DND-41 (cell line): ENCODE measurements at regions not wholly inside any gene's neighbourhood (a gene's known extent, or its start where the extent isn't known, plus 50 kb on each side); places are given as distances from the start of the nearest gene placed in this dataset.

Source experiments
- ATAC-seq: fragments of 200-7000 bp; cut with Tn5 transposase; 3 replicates; pipeline ENCODE4 v1.9.1; 2021; ENCODE audit warnings: low read depth; ENCODE audit not compliant: insufficient read depth
- DNase-seq: peaks from one replicate; pipeline ENCODE4 v3.0.0-alpha.2; 2020
- H2AFZ ChIP-seq: 2 replicates; pipeline ENCODE4 v1.6.0; 2012; ENCODE audit warnings: low read depth, low read length
- H3K27ac ChIP-seq: 2 replicates; pipeline ENCODE4 v1.5.1; 2012; ENCODE audit warnings: low read length, inconsistent platforms
- H3K27me3 ChIP-seq: fragments of 200-600 bp; sonication (generic); 2 replicates; pipeline ENCODE4 v1.6.0; 2012; ENCODE audit warnings: low read length, mild to moderate bottlenecking, inconsistent platforms; ENCODE audit not compliant: insufficient read depth, poor library complexity
- H3K36me3 ChIP-seq: 2 replicates; pipeline ENCODE4 v1.5.1; 2012; ENCODE audit warnings: low read length, inconsistent platforms; ENCODE audit not compliant: insufficient read depth
- H3K4me1 ChIP-seq: 2 replicates; pipeline ENCODE4 v1.5.1; 2012; ENCODE audit warnings: mild to moderate bottlenecking, low read length; ENCODE audit not compliant: insufficient read depth
- H3K4me2 ChIP-seq: 2 replicates; pipeline ENCODE4 v1.6.0; 2012; ENCODE audit warnings: mild to moderate bottlenecking, moderate library complexity, low read length, inconsistent platforms; ENCODE audit not compliant: insufficient read depth
- H3K4me3 ChIP-seq, 2 experiments: fragments of 200-600 bp in 1 of 2; shearing (Covaris generic) in 1 of 2; 2 replicates each; pipeline ENCODE4 v1.5.1; 2012 to 2016; ENCODE audit warnings: inconsistent platforms in 2 of 2, low read length in 2 of 2, mild to moderate bottlenecking in 2 of 2, low read depth in 1 of 2, moderate library complexity in 1 of 2
- H3K79me2 ChIP-seq: 2 replicates; pipeline ENCODE4 v1.6.0; 2012; ENCODE audit warnings: low read length, inconsistent platforms; ENCODE audit not compliant: insufficient read depth
- H3K9ac ChIP-seq: 2 replicates; pipeline ENCODE4 v1.6.0; 2012; ENCODE audit warnings: low read depth, mild to moderate bottlenecking, inconsistent platforms, low read length, moderate library complexity
- H3K9me3 ChIP-seq: 2 replicates; pipeline ENCODE4 v1.5.1; 2012; ENCODE audit warnings: low read length, moderate library complexity, mild to moderate bottlenecking, inconsistent platforms; ENCODE audit not compliant: insufficient read depth, severe bottlenecking
- H4K20me1 ChIP-seq: 2 replicates; pipeline ENCODE4 v1.6.0; 2012; ENCODE audit warnings: low read length; ENCODE audit not compliant: insufficient read depth
- EZH2 ChIP-seq: IDR thresholded peaks from 3 replicates; pipeline ENCODE4 v1.6.1; 2012; ENCODE audit warnings: borderline replicate concordance, low read depth, mild to moderate bottlenecking, moderate library complexity, low read length, inconsistent platforms; ENCODE audit not compliant: severe bottlenecking
- TF ChIP-seq, protein P1 (sequence below): IDR thresholded peaks from 2 replicates; pipeline ENCODE4 v1.5.1; 2012; ENCODE audit warnings: borderline replicate concordance, low read length, moderate library complexity, mild to moderate bottlenecking; ENCODE audit not compliant: poor library complexity, severe bottlenecking; ENCODE audit errors: extremely low read depth

DNA sequence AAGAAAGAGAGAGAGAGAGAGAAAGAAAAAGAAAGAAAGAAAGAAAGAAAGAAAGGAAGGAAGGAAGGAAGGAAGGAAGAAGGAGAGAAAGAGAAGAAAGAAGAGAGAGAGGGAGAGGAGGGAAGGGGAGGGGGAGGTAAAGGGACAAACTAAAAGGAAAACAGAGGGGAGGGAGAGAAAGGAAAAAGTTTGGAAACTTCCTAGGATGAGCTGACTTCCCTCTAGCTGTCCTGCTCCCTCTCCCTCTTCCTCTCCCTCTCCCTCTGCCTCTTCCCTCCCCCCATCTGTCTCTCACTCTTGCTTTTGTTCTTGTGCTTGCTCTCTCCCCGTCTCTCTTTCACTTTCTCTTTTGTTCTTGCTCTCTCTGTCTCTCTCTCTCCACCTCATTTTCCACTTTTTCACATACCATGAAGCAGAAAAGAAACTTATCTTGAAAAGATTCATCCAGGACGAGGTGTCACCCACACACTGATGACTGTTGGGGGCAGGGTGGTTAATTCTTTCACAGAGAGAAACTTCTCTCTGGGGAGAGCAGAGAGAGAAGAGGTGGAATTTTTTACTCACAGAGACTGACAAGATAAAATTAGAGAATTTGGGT, 56.4 kb upstream of the DUSP22 start:
- peak overlapping the region; percentile 61 for H3K4me2 ChIP-seq
- H3K9ac ChIP-seq = peak overlapping the region; percentile 57
- TF ChIP-seq, protein P1, sequence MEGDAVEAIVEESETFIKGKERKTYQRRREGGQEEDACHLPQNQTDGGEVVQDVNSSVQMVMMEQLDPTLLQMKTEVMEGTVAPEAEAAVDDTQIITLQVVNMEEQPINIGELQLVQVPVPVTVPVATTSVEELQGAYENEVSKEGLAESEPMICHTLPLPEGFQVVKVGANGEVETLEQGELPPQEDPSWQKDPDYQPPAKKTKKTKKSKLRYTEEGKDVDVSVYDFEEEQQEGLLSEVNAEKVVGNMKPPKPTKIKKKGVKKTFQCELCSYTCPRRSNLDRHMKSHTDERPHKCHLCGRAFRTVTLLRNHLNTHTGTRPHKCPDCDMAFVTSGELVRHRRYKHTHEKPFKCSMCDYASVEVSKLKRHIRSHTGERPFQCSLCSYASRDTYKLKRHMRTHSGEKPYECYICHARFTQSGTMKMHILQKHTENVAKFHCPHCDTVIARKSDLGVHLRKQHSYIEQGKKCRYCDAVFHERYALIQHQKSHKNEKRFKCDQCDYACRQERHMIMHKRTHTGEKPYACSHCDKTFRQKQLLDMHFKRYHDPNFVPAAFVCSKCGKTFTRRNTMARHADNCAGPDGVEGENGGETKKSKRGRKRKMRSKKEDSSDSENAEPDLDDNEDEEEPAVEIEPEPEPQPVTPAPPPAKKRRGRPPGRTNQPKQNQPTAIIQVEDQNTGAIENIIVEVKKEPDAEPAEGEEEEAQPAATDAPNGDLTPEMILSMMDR = no peak
- TF ChIP-seq EZH2 = no peak
- peak overlapping the region; percentile 92 for H2AFZ ChIP-seq
- H3K27ac ChIP-seq = peak overlapping the region; percentile 87
- no peaks in the 10 kb centered on the region for H3K79me2 ChIP-seq
- no peaks in the 10 kb centered on the region for H3K27me3 ChIP-seq
- no peaks in the 10 kb centered on the region for H4K20me1 ChIP-seq
- H3K9me3 ChIP-seq = no peaks in the 10 kb centered on the region
- DNase-seq = peak; percentile 69
- ATAC-seq = peak; percentile 96
- H3K4me1 ChIP-seq = peaks cover 19% of the 10 kb centered on the region
- H3K36me3 ChIP-seq = no peaks in the 10 kb centered on the region
- peak overlapping the region; percentile 13 to 48; a peak in 3 of 4 replicates for H3K4me3 ChIP-seq

GRCh38 chr6:236519-236918, 55.8 kb upstream of the DUSP22 start:
- Histone ChIP-seq H3K27ac (peak overlapping the region; percentile 87), H2AFZ (peak overlapping the region; percentile 92), H3K27me3 (no peaks in the 10 kb centered on the region), H3K79me2 (no peaks in the 10 kb centered on the region), H3K36me3 (no peaks in the 10 kb centered on the region), H3K4me2 (peak overlapping the region; percentile 61), H3K4me1 (peaks cover 19% of the 10 kb centered on the region), H4K20me1 (no peaks in the 10 kb centered on the region), H3K9ac (peak overlapping the region; percentile 57), H3K4me3 (peak overlapping the region in 1 of 2 experiments; percentile 48; a peak in 2 of 4 replicates), H3K9me3 (no peaks in the 10 kb centered on the region)
- no peak for DNase-seq
- no peak for TF ChIP-seq EZH2
- TF ChIP-seq, protein P1 = no peak
- ATAC-seq = no peak

DNA sequence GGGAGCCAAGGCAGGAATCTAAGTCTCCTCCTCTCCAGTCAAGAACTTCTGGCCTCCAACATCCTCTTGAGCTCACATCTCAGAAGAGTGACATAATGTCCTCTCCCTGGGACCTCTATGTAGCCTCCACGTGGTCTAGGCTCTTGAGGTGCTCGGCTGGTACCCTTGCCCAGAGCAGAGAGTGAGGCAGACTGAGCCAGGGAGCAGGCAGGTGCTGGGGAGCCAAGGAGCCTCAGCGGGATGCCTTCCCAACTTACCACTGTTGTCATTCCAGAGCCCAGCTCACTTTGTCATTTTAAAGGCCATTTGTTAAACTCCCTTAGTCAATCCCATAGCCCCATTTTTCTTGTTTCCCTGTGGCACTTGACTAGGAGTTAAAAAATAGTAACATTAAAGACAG, 52.1 kb upstream of the DUSP22 start:
- Histone ChIP-seq H3K9ac (no peak overlapping the region), H3K4me3 (no peak overlapping the region), H2AFZ (no peak overlapping the region), H3K36me3 (no peaks in the 10 kb centered on the region), H3K79me2 (no peaks in the 10 kb centered on the region), H3K4me1 (peaks cover 18% of the 10 kb centered on the region), H3K27me3 (no peaks in the 10 kb centered on the region), H3K9me3 (no peaks in the 10 kb centered on the region), H3K27ac (no peak overlapping the region), H3K4me2 (no peak overlapping the region), H4K20me1 (no peaks in the 10 kb centered on the region)
- DNase-seq = no peak
- no peak for ATAC-seq
- TF ChIP-seq EZH2 = no peak
- TF ChIP-seq, protein P1 = no peak
